Loucy (cell line): ENCODE measurements at regions not wholly inside any gene's neighbourhood (a gene's known extent, or its start where the extent isn't known, plus 50 kb on each side); places are given as distances from the start of the nearest gene placed in this dataset.

Source experiments
- H2AFZ ChIP-seq: fragments of 200-600 bp; sonication (generic); 2 replicates; pipeline ENCODE4 v1.6.0; 2016; ENCODE audit warnings: antibody characterized with exemption, mild to moderate bottlenecking, low read length, moderate library complexity
- H3F3A ChIP-seq: fragments of 200-600 bp; 2 replicates; pipeline ENCODE4 v1.6.0; 2016; ENCODE audit warnings: antibody characterized with exemption, low read depth, mild to moderate bottlenecking
- H3K27me3 ChIP-seq: fragments of 200-600 bp; sonication (generic); 2 replicates; pipeline ENCODE4 v1.6.1; 2014; ENCODE audit warnings: low read length, mild to moderate bottlenecking; ENCODE audit not compliant: insufficient read depth, poor library complexity, severe bottlenecking
- H3K36me3 ChIP-seq: fragments of 200-600 bp; sonication (generic); 2 replicates; pipeline ENCODE4 v1.6.1; 2016; ENCODE audit warnings: low read length; ENCODE audit not compliant: insufficient read depth
- H3K4me1 ChIP-seq: fragments of 200-600 bp; sonication (generic); 2 replicates; pipeline ENCODE4 v1.5.1; 2014; ENCODE audit warnings: low read length, mild to moderate bottlenecking; ENCODE audit not compliant: insufficient read depth, poor library complexity, severe bottlenecking
- H3K4me2 ChIP-seq: fragments of 200-600 bp; sonication (generic); 2 replicates; pipeline ENCODE4 v1.6.0; 2014; ENCODE audit warnings: antibody characterized with exemption, low read length, low read depth, mild to moderate bottlenecking; ENCODE audit not compliant: poor library complexity, severe bottlenecking
- H3K4me3 ChIP-seq: fragments of 200-600 bp; sonication (generic); 2 replicates; pipeline ENCODE4 v1.5.1; 2014; ENCODE audit warnings: low read length, mild to moderate bottlenecking, mixed read lengths; ENCODE audit not compliant: poor library complexity, severe bottlenecking
- H3K79me2 ChIP-seq: fragments of 200-600 bp; sonication (generic); 2 replicates; pipeline ENCODE4 v1.6.1; 2014; ENCODE audit warnings: low read length; ENCODE audit not compliant: insufficient read depth
- H3K9ac ChIP-seq: fragments of 200-600 bp; sonication (generic); 2 replicates; pipeline ENCODE4 v1.6.0; 2014; ENCODE audit warnings: mild to moderate bottlenecking, low read depth, low read length, moderate library complexity; ENCODE audit not compliant: poor library complexity, severe bottlenecking
- H3K9me2 ChIP-seq: fragments of 200-600 bp; sonication (generic); replicated peaks from 2 replicates; pipeline ENCODE4 v1.6.1; 2016; ENCODE audit warnings: low read depth, low read length, mixed read lengths
- H3K9me3 ChIP-seq: fragments of 200-600 bp; sonication (generic); 2 replicates; pipeline ENCODE4 v1.6.1; 2014; ENCODE audit warnings: mild to moderate bottlenecking, antibody characterized with exemption, low read length, low read depth; ENCODE audit not compliant: insufficient read depth
- H4K20me1 ChIP-seq: fragments of 200-600 bp; sonication (generic); 2 replicates; pipeline ENCODE4 v1.6.0; 2014; ENCODE audit warnings: antibody characterized with exemption, low read length, mild to moderate bottlenecking; ENCODE audit not compliant: insufficient read depth, poor library complexity, severe bottlenecking
- EZH2phosphoT487 ChIP-seq: fragments of 200-600 bp; IDR thresholded peaks from 2 replicates; pipeline ENCODE4 v1.6.1; 2018; ENCODE audit warnings: antibody characterized with exemption, mild to moderate bottlenecking, moderate library complexity, borderline replicate concordance
- TF ChIP-seq, protein P1 (sequence below): fragments of 200-600 bp; sonication (generic); conservative IDR thresholded peaks from 2 replicates; pipeline ENCODE4 v1.5.1; 2014; ENCODE audit warnings: mild to moderate bottlenecking, antibody characterized with exemption, low read length

DNA sequence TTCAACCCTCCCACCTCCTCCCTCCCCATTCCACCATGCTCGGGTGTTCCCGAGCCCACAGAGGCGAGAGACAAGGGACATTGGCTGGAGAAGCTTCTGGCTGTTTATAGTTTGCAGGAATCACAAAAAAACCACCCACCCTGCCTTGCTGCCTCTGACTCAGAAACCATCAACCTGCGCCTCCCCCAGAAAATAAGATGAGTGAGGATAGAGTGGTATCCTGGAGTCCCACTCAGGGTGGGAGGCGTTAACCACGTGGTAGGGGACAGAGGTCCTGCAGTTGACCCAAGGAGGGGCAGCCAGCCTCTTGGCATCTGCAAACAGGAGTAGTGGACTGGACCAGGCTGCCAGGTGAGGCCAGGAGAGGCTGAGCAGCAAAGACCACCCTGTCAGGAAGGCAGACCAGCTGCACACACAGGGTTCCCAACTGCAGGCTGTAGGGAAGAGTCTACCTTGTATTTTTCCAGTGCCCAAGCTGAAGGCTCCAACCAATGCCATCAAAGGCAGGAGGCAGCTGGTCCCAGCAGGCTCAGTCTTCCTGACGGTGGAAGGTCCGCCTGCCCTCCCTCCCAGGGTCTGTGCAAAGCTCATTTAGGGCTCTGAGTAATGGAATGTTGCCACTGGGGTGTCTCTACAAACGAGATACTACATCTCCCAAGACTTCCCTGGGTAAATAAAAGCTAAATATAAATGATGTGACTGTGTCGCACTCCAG is 201.5 kb upstream of the TNRC6C start:
- Histone ChIP-seq H4K20me1 (no peaks in the 10 kb centered on the region), H3K27me3 (no peaks in the 10 kb centered on the region), H3K4me1 (no peaks in the 10 kb centered on the region), H2AFZ (no peak overlapping the region), H3K9me2 (no peaks in the 10 kb centered on the region), H3K9ac (no peak overlapping the region), H3K9me3 (no peaks in the 10 kb centered on the region), H3F3A (no peaks in the 10 kb centered on the region), H3K36me3 (no peaks in the 10 kb centered on the region), H3K4me3 (no peak overlapping the region), H3K4me2 (no peak overlapping the region), H3K79me2 (no peaks in the 10 kb centered on the region)
- no peak for TF ChIP-seq EZH2phosphoT487
- TF ChIP-seq, protein P1, sequence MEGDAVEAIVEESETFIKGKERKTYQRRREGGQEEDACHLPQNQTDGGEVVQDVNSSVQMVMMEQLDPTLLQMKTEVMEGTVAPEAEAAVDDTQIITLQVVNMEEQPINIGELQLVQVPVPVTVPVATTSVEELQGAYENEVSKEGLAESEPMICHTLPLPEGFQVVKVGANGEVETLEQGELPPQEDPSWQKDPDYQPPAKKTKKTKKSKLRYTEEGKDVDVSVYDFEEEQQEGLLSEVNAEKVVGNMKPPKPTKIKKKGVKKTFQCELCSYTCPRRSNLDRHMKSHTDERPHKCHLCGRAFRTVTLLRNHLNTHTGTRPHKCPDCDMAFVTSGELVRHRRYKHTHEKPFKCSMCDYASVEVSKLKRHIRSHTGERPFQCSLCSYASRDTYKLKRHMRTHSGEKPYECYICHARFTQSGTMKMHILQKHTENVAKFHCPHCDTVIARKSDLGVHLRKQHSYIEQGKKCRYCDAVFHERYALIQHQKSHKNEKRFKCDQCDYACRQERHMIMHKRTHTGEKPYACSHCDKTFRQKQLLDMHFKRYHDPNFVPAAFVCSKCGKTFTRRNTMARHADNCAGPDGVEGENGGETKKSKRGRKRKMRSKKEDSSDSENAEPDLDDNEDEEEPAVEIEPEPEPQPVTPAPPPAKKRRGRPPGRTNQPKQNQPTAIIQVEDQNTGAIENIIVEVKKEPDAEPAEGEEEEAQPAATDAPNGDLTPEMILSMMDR, result no peak

DNA sequence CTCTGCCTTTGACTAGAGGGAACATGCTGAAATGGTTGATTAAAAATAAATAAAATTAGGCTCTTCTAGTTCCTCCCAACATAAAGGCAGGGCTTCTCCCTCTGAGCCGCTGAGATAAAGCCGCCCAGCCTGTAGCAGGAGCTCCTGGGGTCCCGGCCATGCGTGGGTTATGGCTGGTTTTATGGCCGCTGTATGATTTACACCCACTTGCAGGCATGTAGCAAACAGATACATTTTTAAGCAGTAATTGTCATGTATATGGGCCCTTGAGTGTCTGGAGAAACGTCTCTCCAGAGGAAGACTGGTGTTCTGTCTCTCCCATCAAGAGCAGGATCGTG is 201.0 kb upstream of the TNRC6C start:
- Histone ChIP-seq H3K4me1 (no peaks in the 10 kb centered on the region), H3K9me2 (no peaks in the 10 kb centered on the region), H3F3A (no peaks in the 10 kb centered on the region), H3K4me2 (no peak overlapping the region), H3K79me2 (no peaks in the 10 kb centered on the region), H3K9ac (no peak overlapping the region), H2AFZ (no peak overlapping the region), H3K27me3 (no peaks in the 10 kb centered on the region), H4K20me1 (no peaks in the 10 kb centered on the region), H3K4me3 (no peak overlapping the region), H3K9me3 (no peaks in the 10 kb centered on the region), H3K36me3 (no peaks in the 10 kb centered on the region)
- TF ChIP-seq EZH2phosphoT487, result no peak
- TF ChIP-seq, protein P1, result no peak

DNA sequence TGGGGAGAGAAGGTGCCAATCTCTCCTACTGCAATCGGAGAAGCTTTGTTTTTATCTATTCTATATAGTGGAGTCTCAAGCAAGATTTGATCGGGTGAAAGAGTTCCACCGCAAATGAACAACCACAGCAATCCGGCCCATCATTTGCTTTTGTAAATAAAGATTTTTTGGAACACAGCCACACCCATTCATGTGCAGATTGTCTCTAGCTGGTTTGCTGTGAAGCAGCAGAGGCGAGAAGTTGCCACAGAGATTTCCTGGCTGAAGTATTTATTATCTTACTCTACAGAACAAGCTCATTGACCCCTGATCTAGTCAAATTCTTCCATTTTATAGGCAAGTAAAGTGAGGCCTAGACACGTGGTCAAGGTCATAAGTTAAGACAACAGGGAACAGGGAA is 195.5 kb upstream of the TNRC6C start:
- no peak overlapping the region for H3K4me2 ChIP-seq
- no peaks in the 10 kb centered on the region for H3K27me3 ChIP-seq
- no peaks in the 10 kb centered on the region for H3K36me3 ChIP-seq

More for the DNA sequence above, 195.5 kb upstream of the TNRC6C start:
- TF ChIP-seq EZH2phosphoT487, result no peak
- TF ChIP-seq, protein P1, result no peak
- Histone ChIP-seq H3K9me2 (no peaks in the 10 kb centered on the region), H3K9me3 (no peaks in the 10 kb centered on the region), H2AFZ (no peak overlapping the region), H3K4me1 (no peaks in the 10 kb centered on the region), H3K4me3 (no peak overlapping the region), H3K9ac (no peak overlapping the region), H3K79me2 (no peaks in the 10 kb centered on the region), H4K20me1 (no peaks in the 10 kb centered on the region), H3F3A (no peaks in the 10 kb centered on the region)
